Heart right ventricle (tissue), 16 donors: ENCODE measurements at regions not wholly inside any gene's neighbourhood (a gene's known extent, or its start where the extent isn't known, plus 50 kb on each side); places are given as distances from the start of the nearest gene placed in this dataset.

Experiments
- ATAC-seq, 8 donors: fragments of 200-7000 bp; cut with Tn5 transposase; one replicate each; pipeline ENCODE4 v1.9.1; 2020; ENCODE audit warnings: mild to moderate bottlenecking in 8 of 8, moderate library complexity in 8 of 8, moderate number of reproducible peaks in 1 of 8
- DNase-seq, 2 donors: peaks; one replicate each; pipeline ENCODE4 v3.0.0-alpha.2; 2020
- H3K27ac ChIP-seq, 10 donors: fragments of 200-600 bp; sonication (generic) in 2 of 10; one replicate each; pipeline versions ENCODE4 v1.5.0 to v1.8.0; 2020 to 2022; ENCODE audit warnings: mild to moderate bottlenecking in 3 of 10
- H3K27me3 ChIP-seq, 7 donors: fragments of 200-600 bp; one replicate each; pipeline ENCODE4 v1.8.0; 2021 to 2022; ENCODE audit warnings: mild to moderate bottlenecking in 2 of 7
- H3K36me3 ChIP-seq, 9 donors: fragments of 200-600 bp; sonication (generic) in 1 of 9; one replicate each; pipeline versions ENCODE4 v1.5.0 to v1.8.0; 2020 to 2022; ENCODE audit warnings: mild to moderate bottlenecking in 2 of 9
- H3K4me1 ChIP-seq, 9 donors: fragments of 200-600 bp; sonication (generic) in 1 of 9; one replicate each; pipeline versions ENCODE4 v1.5.0 to v1.8.0; 2020 to 2022; ENCODE audit warnings: mild to moderate bottlenecking in 4 of 9
- H3K4me3 ChIP-seq, 10 donors: fragments of 200-600 bp; sonication (generic) in 2 of 10; one replicate each; pipeline versions ENCODE4 v1.5.0 to v1.8.0; 2020 to 2022; ENCODE audit warnings: mild to moderate bottlenecking in 7 of 10, moderate library complexity in 2 of 10
- H3K9me3 ChIP-seq, 11 donors: fragments of 200-600 bp in 10 of 11; sonication (generic) in 2 of 11; one replicate each; pipeline versions ENCODE4 v1.5.0 to v1.8.0; 2013 to 2022; ENCODE audit warnings: mild to moderate bottlenecking in 2 of 11, control low read depth in 1 of 11, moderate library complexity in 1 of 11
- CTCF ChIP-seq, 9 donors: fragments of 200-600 bp; sonication (generic) in 2 of 9; IDR thresholded peaks; one replicate each; pipeline versions ENCODE4 v1.5.0 to v1.8.0; 2021 to 2022; ENCODE audit warnings: antibody characterized with exemption in 9 of 9, mild to moderate bottlenecking in 5 of 9, moderate library complexity in 1 of 9
- WGBS, 2 donors: extraction: QIAGEN DNeasy Blood & Tissue Kit; methylation state at CpG; one replicate each; pipeline ENCODE4 v1.1.7; 2013; ENCODE audit warnings: inconsistent platforms in 1 of 2; 5-methylcytosine and 5-hydroxymethylcytosine counted together
- intact Hi-C, 10 donors: fragments of 100-400 bp; cut with DNase I; formaldehyde crosslinking; loops; one replicate each; pipeline versions ENCODE4 v1.11.1 to v1.14.2; 2022
- donor health status: Arrhythmogenic right ventricular cardiomyopathy.
- donor health status: ischemic (EF 13 %, LVEDD 7.1; RV severe dilation, severe dysfunction).
- donor health status: healthy with polysubstance abuse.
- donor health status: DM: no; HTN: yes; CAD: no.
- donor health status: DM: no; HTN: no; CAD: no.
- donor health status: ischemic (EF 25% LVEDD 6.9; RV normal size, moderate dysfunction).
- donor health status: ischemic (EF 25% LVEDD 5.7; RV mildly dilated, moderate dysfunction).
- donor health status: healthy.
- donor health status: DM: yes; HTN: yes; CAD: no.
- donor health status: Ischemic cardiomyopathy.
- donor health status: ischemic (EF 35%, LVEDD 5.7; RV mildly dilated, moderate dysfunction).
- donor health status: nonischemic (EF 11% LVEDD 7.7; RV severe dilation, severe dysfunction).
- donor health status: DM: yes; HTN: yes; CAD: no.
- donor health status: PGD.
- donor health status: ischemic (EF 29% LVEDD 5.4; RV normal size, mild dysfunction).
- donor health status: nonischemic (EF 23%, LVEDD 6.1; RV moderate dilation, normal function).

- no peak for TF ChIP-seq CTCF (IDR thresholded peaks at IDR 0.05)
- H3K4me1 ChIP-seq, result no peaks in the 10 kb centered on the region
- no peaks in the 10 kb centered on the region for H3K36me3 ChIP-seq
- intact Hi-C loops, result no loop called here
- H3K27me3 ChIP-seq, result no peaks in the 10 kb centered on the region
- ATAC-seq, result no peak
- WGBS, 2 donors, result 83 to 85% methylated on average over 13 of the region's 13 CpGs
- H3K27ac ChIP-seq, result peak overlapping the region in 1 of 10 donors; percentile 32
- H3K9me3 ChIP-seq, result peaks cover 0 to 42% (median 0%) of the 10 kb centered on the region in 11 donors
- peak overlapping the region in 1 of 10 donors; percentile 13 for H3K4me3 ChIP-seq
- DNase-seq, result no peak
Measured at GRCh38 chr18:38940863-38941531, 1375.4 kb upstream of the CELF4 start.

- DNase-seq (no peak), ATAC-seq (no peak)
- Histone ChIP-seq H3K9me3 (peaks cover 0 to 39% (median 0%) of the 10 kb centered on the region in 11 donors), H3K36me3 (no peaks in the 10 kb centered on the region), H3K27me3 (no peaks in the 10 kb centered on the region), H3K4me3 (no peak overlapping the region), H3K27ac (no peak overlapping the region), H3K4me1 (no peaks in the 10 kb centered on the region)
- TF ChIP-seq CTCF (IDR thresholded peaks at IDR 0.05), result no peak
- intact Hi-C loops, result no loop called here
Measured at GRCh38 chr18:38940475-38940862, 1374.9 kb upstream of the CELF4 start.

- H3K27me3 ChIP-seq, result no peaks in the 10 kb centered on the region
- DNase-seq (no peak), ATAC-seq (no peak)
- H3K9me3 ChIP-seq, result no peaks in the 10 kb centered on the region
- TF ChIP-seq CTCF (IDR thresholded peaks at IDR 0.05), result no peak
- H3K4me1 ChIP-seq, result no peaks in the 10 kb centered on the region
- intact Hi-C loops, result no loop called here
- no peak overlapping the region for H3K4me3 ChIP-seq
- H3K27ac ChIP-seq, result no peak overlapping the region
- H3K36me3 ChIP-seq, result no peaks in the 10 kb centered on the region
Measured at GRCh38 chr18:38933910-38934510, 1368.4 kb upstream of the CELF4 start.

- H3K27ac ChIP-seq, result no peak overlapping the region
- H3K36me3 ChIP-seq, result no peaks in the 10 kb centered on the region
- H3K27me3 ChIP-seq, result no peaks in the 10 kb centered on the region
- no peak for TF ChIP-seq CTCF (IDR thresholded peaks at IDR 0.05)
- H3K4me1 ChIP-seq, result no peaks in the 10 kb centered on the region
- intact Hi-C loops, result no loop called here
- 89 to 90% methylated on average over 3 of the region's 3 CpGs for WGBS, 2 donors
- H3K4me3 ChIP-seq, result no peak overlapping the region
- ATAC-seq, result no peak
- no peak for DNase-seq
- H3K9me3 ChIP-seq, result no peaks in the 10 kb centered on the region
Measured at GRCh38 chr18:38933322-38933721, 1367.7 kb upstream of the CELF4 start.
